HG03460 (cell line): ENCODE measurements at regions not wholly inside any gene's neighbourhood (a gene's known extent, or its start where the extent isn't known, plus 50 kb on each side); places are given as distances from the start of the nearest gene placed in this dataset.

Source experiments
- ATAC-seq: cut with Tn5 transposase; IDR thresholded peaks from one replicate; pipeline ENCODE4 v1.9.1; 2021; ENCODE audit not compliant: unreplicated experiment

GRCh38 chr5:89255845-89256463, 373.0 kb upstream of the MEF2C start:
- no peak for ATAC-seq

GRCh38 chr5:89253666-89254352, 370.8 kb upstream of the MEF2C start:
- ATAC-seq, result no peak

- no peak for ATAC-seq
These were observed 363.9 kb upstream of the MEF2C start for GRCh38 chr5:89246864-89247263.

- ATAC-seq, result no peak
These were observed 363.3 kb upstream of the MEF2C start for GRCh38 chr5:89246252-89246651.

- ATAC-seq, result no peak
These were observed 360.6 kb upstream of the MEF2C start for GRCh38 chr5:89243611-89244010.

DNA sequence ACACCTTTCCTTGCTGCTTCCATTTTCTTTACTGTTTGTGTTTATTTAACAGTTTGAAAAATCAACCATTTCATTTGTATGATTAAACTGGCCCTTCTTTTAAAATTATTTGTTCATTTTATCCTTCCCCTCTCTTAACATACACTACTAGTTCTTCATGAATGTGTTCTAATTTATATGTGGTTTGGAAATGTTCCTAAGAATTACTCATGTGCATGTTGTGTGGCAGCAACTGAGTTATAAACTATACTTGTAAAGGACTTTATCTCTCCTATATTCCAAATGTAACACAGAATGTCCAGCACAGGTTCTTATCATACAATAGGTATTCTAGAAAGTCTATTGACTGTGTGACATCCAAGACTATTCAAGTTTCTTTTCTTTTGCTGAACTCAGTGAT, 358.2 kb upstream of the MEF2C start:
- ATAC-seq, result no peak

DNA sequence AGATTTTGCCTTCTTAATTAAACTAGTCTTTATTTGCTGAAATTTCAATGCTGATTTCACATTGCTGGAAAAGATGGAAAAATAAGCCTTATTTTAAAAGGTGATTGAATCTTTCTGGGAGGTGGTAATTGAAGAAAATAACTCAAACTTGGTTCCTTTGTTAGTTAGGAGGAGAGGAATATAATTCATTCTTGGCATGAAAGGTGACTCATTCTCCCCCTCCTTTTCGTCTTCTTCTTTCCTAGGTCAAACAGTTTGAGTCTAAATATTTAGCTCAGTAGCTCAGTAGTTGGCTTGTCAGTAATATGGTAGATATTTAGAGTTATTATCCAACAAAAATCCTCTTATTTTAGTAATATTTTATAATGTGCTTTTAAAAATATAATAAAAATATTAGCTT, 353.9 kb upstream of the MEF2C start:
- ATAC-seq, result no peak

DNA sequence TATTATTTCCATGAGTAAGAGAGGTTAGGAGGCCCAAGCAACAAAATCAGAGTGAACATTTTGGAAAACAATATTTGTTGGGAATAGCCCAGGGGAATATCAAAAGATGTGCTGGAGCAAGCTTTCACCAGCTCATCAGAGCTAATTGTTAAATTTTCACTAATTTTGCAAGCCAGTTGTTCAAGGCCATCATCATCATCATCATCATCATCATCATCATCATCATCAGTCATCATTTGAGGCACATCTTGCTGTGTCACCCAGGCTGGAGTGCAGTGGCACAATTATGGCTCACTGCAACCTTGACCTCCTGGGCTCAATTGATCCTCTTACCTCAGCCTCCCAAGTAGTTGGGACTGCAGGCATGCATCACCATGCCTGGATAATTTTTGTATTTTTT, 350.5 kb upstream of the MEF2C start:
- no peak for ATAC-seq

DNA sequence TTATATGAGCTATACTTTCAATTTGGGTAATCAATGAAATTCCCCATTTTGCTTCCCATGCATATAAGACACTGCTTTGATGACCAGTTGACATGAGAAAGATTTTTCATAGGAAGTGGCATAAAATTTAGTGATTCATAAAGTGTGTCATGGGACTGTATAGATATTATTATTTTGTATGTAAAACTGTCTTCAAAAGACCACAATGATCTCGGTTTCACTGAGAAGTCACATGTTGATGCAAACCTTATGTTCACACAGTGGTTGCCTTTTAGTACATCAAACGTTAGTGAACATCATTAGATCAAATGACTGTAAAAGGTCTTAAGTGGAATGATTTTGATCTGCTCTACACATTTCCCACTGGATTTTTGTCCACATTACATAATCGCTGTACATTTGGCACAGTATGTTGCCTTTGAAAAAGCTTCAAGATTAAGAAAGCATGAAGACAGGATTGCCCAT, 349.2 kb upstream of the MEF2C start:
- peak; percentile 96 for ATAC-seq

GRCh38 chr5:89230178-89230577, 347.2 kb upstream of the MEF2C start:
- ATAC-seq, result no peak

- no peak for ATAC-seq
These were observed 346.5 kb upstream of the MEF2C start for GRCh38 chr5:89229331-89230070.

- ATAC-seq, result no peak
These were observed 345.4 kb upstream of the MEF2C start for GRCh38 chr5:89228355-89228754.

DNA sequence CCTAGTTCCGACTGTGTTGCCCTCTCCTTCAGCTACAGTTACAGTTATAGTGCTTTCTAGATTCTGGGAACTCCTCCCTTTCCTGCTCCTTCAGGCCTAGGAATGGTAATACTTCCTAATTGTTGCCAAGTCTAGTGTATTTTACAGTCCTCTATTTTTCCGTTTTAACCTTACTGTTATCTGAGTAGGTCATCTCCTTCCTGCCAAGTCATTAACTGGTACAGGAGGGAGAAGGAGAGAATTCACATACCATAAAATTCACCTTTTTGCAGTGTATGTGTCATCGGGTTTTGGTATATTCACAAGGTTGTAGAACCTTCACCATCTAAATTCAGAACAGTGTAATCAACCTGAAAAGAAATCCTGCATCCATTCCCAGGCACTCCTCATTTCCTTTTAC, 335.4 kb upstream of the MEF2C start:
- no peak for ATAC-seq

DNA sequence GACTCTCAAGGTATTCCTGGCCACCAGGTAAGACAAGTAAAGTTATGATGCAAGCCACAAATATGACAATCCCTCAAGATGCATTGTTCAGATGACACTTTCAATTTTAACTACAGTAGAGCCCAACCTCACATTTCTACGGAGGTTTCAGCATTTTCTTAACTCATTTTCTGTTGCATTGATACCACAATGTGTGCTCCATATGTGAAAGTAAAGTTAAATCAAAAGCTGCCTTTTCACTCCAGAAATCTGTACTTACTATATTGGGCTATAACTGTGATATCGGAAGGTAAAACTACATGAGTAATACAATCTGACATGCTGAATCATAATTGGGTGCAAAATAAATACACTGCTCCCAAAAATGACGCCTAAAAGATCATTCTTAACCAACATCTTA, 333.6 kb upstream of the MEF2C start:
- ATAC-seq, result no peak

DNA sequence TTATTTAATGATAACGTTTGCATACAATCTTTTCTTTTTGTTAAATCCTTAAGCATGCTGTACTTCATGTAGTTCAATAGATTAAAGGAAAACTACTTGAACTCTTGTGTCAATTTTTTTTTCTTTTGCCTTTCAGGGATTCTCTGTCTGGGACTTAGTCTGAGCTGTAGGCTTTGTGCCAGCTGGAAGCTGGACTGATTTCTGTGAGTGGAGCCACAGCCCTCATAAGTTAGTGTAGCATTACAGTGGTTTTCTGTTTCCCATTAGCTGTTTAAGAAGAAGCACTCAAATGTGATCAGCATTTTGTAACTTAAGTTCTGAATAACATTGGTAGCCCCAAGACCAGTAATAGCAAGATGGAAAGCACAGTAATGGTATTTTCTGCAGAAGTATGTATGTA, 330.6 kb upstream of the MEF2C start:
- ATAC-seq, result no peak

GRCh38 chr5:89211836-89212235, 328.9 kb upstream of the MEF2C start:
- no peak for ATAC-seq

GRCh38 chr5:89208811-89209210, 325.8 kb upstream of the MEF2C start:
- no peak for ATAC-seq

DNA sequence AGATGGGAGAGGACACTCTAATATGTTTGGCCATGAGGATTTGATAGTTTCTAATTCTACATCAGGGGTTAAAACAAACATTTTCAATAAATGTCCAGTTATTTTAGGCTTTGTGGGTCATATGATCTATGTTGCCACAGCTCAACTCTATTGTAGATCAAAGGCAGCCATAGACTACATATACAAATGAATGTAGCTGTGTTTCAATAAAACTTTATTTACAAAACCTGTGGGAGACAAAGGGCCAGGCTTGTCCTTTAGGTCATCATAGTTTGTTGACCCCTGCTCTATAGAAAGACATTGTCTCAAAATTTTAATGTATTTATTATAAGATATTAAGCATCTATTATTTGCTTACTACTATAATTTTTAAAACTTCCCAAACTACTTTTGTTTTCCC, 325.4 kb upstream of the MEF2C start:
- ATAC-seq, result no peak

DNA sequence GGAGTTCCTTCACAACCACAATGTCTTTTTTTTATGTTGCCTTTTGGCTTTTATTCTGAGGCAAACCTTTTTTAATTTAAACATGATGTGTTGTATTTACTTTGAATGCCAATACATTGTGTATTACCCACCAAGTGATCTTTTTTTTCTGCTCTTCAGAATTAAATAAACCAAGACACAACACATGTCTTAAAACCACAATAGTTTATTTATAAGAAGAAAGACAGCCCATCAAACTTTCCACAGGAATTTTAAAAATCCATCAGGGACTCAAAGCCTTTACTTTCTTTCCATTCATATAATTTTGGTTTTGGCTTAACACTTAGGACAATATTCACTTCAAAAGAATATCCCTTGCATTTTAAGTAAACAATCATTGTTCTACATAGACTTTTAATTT, 321.8 kb upstream of the MEF2C start:
- no peak for ATAC-seq

- no peak for ATAC-seq
These were observed 320.6 kb upstream of the MEF2C start for GRCh38 chr5:89203611-89204010.

- ATAC-seq, result no peak
These were observed 317.9 kb upstream of the MEF2C start for GRCh38 chr5:89200899-89201298.

DNA sequence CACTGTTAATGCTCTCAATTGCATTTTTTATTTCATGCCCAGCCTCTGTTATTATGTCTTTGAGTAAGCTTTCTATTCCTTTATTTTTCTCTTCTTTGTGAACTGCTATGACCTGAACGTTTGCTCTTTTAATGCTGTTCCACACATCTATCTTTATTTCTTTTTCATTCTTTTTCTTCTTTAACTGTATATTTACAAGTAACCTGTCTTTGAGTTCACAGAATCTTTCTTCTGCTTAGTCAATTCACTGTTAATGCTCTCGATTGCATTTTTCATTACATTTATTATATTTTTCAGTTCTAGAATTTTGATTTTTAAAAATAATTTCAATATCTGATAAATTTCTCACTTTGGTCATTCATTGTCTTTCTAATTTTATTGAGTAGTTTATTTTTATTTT, 316.3 kb upstream of the MEF2C start:
- no peak for ATAC-seq
